HG02943 (cell line): ENCODE measurements at regions not wholly inside any gene's neighbourhood (a gene's known extent, or its start where the extent isn't known, plus 50 kb on each side); places are given as distances from the start of the nearest gene placed in this dataset.
"Not testable (repeated sequence)": the region's sequence is repeated elsewhere in the genome, so short reads cannot be mapped to it uniquely, and the experiment has no call there.

ENCODE experiments used
- ATAC-seq: cut with Tn5 transposase; IDR thresholded peaks from one replicate; pipeline ENCODE4 v1.9.1; 2021; ENCODE audit warnings: mild to moderate bottlenecking, low read depth, moderate library complexity; ENCODE audit not compliant: unreplicated experiment

DNA sequence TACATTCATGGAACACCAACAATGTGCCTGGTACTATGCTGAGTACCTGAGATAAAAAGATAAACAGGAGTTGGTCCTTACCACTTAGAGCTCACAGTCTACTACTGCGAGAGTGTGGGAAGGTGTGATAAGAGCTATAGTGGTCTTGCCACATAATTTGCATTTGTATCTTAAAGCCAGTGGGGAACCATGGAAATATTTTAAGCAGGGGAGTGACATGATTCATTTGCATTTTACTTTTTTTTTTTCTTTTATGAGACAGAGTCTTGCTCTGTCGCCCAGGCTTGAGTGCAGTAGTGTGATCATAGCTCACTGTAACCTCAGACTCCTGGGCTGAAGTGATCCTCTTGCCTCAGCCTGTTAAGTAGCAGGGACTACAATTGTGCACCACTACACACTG lies 53.6 kb downstream of the SRGAP2 start:
- peak; percentile 59 for ATAC-seq

DNA sequence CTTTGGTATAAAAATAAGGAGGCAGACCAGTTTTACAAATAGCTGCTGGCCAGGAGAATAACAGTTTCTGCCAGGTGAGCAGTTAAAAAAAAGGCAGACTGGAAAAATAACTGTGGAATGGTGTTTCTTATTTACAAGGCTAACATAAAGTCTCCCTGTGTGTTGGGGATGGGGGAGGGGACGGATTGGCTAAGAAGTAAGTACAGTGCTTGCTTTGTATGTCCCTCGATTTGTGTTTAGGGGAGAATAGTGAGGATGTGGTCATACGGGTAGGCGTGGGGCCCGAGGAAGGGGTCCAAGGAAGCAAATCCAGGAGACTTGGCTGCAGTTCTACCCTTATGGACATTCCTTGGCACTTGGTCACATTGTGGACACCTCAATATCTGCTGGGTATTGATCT lies 58.1 kb downstream of the SRGAP2 start:
- ATAC-seq: not testable (repeated sequence)

DNA sequence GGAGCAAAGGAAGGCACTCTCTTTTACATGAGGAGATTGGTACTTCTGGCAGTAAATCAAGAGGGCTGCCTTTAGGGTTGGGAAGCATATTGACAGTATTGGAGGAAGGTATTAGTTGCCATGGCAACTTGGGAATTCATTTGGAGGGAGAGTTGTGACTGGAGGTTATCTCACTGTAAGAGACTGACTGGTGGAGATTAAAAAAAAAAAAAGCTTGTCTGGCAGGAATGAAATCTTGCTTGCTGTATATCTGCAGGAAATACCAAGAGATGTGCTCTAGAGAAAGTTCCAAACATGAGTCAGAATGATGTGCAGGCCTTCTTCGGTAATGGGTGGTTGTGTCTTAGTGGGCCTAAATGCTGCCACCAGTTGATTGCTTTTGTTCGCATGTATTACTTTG lies 59.1 kb downstream of the SRGAP2 start:
- not testable (repeated sequence) for ATAC-seq

DNA sequence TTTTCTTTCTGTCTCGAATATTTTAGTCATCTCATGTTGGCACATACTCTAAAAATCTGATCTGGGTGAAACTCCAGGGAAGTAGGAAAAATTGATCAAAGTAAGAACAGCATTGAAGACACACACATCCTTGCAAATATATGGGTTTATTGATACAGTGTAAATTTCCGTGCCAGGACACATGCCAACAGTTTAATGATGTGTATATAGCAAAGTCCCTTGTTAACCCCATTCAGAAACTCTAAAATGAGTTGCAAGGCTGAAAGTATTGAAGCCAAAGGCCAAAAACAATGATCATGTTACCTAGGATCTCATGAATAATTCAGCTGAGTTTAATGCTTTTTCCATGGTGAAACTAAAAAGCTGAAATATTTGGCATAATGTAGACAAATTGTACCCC lies 61.6 kb downstream of the SRGAP2 start:
- ATAC-seq: not testable (repeated sequence)

GRCh38 chr1:206271153-206271552 lies 67.8 kb downstream of the SRGAP2 start:
- ATAC-seq: not testable (repeated sequence)

- ATAC-seq: not testable (repeated sequence)
These were observed 69.8 kb downstream of the SRGAP2 start for GRCh38 chr1:206273104-206273503.

DNA sequence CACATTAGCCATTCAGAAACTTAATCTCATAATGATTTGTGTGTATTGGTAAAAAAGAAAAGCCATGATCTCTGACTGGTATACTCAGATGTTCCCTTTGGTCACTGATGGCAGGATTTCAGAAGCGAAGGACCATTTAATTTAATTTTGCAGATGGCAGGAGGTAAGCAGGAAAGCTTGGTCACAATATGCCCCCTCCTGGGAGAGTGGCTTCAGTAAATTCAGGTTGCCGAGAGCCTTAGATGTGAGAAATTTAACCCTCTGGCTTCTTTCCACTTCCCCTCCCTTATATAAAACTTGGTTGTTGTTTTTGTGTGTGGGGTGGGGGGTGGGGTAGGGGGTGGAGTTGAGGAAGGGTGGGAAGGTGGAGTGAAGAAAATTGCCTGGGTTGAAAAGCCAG lies 72.8 kb downstream of the SRGAP2 start:
- ATAC-seq: not testable (repeated sequence)

DNA sequence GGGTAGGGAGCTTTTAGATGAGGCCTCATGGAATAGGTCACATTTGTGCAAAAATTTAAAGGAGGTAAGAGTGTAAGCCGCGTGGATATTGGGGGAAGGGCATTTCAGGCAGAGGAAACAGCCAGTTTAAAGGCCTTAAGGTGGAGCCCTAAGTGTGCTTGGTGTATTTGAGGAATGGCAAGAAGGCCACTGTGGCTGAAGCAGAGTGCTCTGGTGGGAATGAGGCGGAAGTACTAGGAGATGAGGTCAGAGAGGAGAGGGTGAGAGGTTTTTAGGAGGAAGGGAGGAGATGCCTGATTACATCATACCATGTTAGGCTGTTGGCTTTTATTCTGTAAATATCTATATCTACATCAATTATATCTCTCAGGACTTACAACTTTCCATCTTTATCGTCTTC lies 75.3 kb downstream of the SRGAP2 start:
- not testable (repeated sequence) for ATAC-seq

- not testable (repeated sequence) for ATAC-seq
These were observed 77.3 kb downstream of the SRGAP2 start for GRCh38 chr1:206280683-206281082.

GRCh38 chr1:206281912-206282654 lies 78.7 kb downstream of the SRGAP2 start:
- not testable (repeated sequence) for ATAC-seq

- ATAC-seq: not testable (repeated sequence)
These were observed 82.0 kb downstream of the SRGAP2 start for GRCh38 chr1:206285024-206285960.

DNA sequence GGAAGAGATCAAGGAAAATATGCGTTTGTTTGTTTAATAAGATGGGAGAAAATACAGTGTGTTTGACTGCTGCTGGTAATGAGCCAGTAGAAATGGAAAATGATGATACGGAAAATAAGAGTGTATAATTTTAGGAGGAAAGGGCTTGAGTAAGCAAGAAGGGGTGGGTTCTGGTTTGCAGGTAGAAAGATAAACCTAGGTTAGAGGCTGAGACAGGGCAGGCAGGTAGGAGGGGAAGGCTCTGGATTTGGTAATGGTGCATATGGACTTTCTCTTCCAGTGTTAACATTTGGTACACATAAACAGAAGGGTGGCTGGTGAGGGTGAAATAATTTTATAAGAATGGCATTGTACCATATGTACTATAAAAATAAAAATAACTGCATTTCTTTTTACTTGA lies 84.4 kb downstream of the SRGAP2 start:
- not testable (repeated sequence) for ATAC-seq

DNA sequence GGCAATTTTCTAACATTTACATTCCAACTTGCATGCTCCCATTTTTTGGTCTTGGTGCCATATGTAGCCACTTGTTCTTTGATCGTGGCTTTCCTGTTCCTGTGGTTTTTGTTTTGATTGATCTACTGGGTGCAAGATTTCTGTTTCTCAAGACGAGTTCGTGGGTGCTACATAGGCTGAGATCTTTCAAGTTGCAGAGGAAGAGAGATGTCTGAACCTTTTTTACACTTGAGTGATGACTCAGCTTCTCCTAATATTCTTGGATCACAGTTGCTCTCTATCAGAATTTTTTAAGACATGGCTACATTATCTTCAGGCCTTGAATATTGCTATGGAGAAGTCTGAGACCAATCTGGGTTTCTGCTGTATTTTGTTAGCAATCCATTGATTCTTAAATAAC lies 85.1 kb downstream of the SRGAP2 start:
- not testable (repeated sequence) for ATAC-seq

DNA sequence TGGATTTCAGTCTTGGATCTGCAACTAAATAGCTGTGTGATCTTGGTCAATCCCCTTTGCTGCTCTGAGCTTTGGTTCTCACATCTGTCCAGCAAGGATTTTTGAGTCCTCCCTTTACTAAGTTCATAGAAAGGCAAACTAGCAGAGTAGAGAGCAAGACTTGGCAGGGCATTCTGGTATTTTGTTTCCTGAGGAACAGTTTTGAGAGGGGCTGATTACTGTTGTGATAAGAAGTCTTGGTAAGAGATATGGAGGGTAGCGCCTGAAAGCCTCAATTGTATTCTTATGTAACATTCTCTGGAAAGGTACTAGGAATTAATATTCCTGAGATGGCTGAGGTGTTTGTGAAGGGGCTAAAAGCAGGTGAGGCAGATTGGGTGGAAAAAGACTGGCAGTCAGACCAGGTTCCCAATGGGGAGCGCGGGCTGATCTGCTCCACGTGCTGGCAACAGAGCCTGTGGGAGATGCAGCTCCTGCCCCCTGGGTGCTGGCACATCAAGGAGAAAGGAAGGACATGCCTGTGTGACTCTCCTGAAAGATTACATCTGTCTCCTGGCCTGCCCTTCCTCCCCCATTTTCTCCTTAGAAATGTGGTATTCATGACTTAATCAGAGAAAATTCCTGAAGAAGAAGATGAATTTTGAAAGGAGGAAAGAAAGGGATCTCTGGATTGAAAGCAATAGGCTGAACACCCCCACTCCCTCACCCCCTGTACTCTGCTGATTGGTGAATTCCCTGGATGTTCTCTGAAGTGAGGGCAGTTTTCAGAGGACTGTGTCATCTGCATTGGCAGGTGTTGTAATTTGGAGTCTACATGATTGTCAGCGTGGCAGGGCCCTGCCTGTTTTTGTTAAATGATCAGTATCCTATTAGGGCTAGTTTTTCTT lies 94.0 kb downstream of the SRGAP2 start:
- not testable (repeated sequence) for ATAC-seq

- not testable (repeated sequence) for ATAC-seq
These were observed 94.7 kb downstream of the SRGAP2 start for GRCh38 chr1:206298032-206298392.

DNA sequence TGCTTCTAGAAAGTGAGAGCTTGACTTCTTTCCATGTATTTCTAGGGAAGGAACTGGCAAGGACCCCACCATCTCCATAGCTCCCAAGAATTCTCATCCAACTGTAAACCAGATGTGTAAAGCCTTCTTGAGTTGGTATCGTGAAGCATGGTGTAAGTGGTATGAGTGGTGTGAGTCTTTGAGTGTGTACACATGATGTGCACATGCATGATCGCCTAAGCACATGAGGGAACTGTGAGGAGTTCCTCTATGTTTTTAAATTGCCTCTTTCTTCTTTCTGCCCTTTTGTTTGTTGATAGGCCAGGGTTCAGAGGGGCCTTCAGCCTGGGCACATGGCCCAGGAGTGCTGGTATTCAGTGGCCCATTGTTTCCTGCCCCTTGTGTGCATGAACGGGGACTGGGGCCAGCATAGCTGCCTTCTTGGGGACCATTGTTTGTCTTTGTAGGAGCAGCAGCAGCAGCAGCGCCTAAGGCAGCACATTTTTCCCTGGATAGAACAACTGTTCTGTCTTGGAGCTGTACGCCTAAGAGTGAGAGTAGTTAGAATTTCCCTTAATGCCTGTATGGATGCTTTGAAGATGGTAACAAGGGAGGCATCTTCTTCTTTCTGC lies 95.9 kb downstream of the SRGAP2 start:
- ATAC-seq: not testable (repeated sequence)

GRCh38 chr1:206299942-206300341 lies 96.6 kb downstream of the SRGAP2 start:
- ATAC-seq: not testable (repeated sequence)

DNA sequence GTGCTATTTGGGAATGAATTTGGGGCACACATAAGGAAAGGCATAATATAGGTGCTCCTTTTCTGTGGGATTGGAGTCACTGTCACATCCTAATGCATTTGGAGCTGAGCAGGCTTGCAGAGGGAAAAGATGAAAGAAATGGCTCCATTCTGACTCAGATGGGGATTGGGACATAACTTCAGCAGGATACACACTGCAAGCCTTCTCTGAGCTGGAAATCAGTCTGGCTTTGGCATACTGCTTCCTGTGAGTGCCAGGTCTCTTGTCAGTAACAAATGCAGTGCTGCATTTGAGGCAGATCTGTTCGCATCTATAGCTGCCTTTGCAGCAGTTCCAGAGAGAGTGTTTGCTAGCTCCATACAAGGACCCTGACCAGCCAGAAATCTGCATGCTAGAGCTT lies 98.7 kb downstream of the SRGAP2 start:
- ATAC-seq: not testable (repeated sequence)

DNA sequence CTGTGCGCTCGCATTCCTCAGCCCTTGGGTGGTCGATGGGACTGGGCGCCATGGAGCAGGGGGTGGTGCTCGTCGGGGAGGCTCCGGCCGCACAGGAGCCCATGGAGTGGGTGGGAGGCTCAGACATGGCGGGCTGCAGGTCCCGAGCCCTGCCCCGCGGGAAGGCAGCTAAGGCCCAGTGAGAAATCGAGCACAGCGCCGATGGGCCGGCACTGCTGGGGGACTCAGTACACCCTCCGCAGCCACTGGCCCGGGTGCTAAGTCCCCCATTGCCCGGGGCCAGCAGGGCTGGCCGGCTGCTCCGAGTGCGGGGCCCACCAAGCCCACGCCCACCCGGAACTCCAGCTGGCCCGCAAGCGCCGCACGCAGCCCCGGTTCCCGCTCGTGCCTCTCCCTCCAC lies 104.1 kb downstream of the SRGAP2 start:
- ATAC-seq: not testable (repeated sequence)

DNA sequence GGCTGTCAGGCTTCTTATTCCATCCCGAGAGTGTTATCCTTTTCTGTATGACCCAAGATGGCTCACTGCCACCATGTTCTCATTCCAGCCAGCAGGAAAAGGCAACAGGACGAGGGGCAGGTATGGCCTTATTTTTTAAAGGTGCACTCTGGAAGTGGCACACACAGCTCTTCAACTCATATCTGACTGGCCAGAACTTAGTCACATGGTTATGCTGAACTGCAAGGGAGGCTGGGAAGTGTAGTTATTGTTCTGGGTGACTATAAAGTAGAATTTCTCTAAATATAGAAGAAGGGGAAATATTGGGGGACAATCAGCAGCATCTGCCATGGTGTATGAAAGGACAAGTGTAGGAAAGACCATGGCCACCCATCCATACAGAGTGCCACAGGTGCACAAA lies 107.6 kb downstream of the SRGAP2 start:
- not testable (repeated sequence) for ATAC-seq
